Stimulated activated CD4-positive, alpha-beta T cell treated with anti-CD3 and anti-CD28 coated beads, Interleukin-4, amount 100 ng/mL, for 24 hours (primary cell): ENCODE measurements at regions not wholly inside any gene's neighbourhood (a gene's known extent, or its start where the extent isn't known, plus 50 kb on each side); places are given as distances from the start of the nearest gene placed in this dataset.

ENCODE experiments used
- DNase-seq: peaks from one replicate; pipeline ENCODE4 v3.0.0-alpha.2; 2020

DNA sequence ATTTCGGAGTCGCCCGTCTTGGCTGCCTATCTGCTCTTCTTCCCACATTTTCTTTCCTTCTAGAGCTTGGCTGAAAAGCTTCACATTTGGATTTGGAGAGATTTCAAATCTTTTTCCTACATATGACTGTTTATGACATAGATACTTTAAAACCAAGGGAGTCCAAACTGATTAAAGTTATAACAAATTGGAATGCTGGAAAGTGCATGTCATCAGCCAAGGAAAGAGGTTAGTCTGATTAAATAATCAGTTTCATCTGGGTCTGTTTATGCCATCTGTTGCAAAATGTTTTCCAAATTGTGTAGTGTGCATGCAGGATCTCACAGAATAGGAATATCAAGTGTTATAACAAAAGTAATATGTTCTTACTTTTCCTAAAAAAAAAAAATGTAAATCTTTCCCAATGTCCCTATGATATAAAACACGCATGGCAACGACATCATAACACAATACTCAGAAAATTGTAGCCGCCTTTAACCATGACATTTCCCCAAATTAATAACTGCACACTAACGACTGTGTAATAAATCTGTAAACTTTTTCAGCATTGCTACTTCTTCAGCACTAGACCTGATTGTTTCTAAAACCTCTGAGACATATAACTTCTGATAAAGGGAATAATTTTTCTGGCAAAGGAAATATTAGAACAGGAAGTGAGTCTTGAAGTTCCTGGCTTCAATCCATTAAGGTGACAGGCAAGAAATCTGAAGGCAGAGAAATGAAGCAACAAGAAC, 230.2 kb upstream of the FOXQ1 start:
- DNase-seq, result no peak

DNA sequence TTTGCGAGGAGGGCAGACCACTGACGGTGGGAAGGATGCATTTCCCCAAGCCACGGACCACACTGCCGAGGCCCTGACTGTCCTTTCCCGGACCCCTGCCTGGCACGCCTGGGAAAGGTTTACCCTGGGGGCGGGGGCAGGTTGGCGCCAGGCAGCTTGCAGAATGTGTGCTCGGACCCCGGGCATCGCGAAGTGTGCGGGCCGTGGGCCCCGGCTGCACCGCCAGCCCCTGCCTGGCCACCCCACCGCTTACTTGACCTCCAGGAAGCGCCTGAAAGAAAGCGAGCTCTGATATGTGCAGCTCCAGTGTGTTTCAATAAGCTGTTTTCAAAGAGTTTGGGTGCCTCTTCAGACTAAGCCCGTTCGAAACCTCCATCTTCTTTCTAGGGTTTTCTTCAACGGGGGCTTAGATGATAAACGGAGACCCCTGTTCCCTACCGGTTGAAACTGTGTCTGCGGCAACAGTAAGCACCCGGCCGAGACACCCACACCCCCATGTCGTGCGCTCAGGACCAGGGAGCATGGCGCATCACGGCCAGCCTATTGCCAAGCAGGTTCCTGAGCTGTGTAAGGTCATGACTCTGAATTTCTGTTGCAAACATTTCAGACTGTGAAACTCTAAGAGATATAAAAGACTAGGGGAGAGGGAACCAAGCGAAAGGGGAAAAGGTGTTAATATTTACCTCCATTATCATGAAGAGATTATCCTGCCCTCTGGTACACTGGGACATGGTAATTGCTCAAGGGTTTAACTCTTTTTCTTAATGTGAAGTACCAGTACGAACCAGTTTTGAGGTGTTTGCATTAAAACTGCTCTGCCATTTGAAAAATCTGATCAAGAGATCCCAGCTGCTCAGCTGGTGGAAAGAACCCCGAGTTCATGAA, 231.2 kb upstream of the FOXQ1 start:
- no peak for DNase-seq

DNA sequence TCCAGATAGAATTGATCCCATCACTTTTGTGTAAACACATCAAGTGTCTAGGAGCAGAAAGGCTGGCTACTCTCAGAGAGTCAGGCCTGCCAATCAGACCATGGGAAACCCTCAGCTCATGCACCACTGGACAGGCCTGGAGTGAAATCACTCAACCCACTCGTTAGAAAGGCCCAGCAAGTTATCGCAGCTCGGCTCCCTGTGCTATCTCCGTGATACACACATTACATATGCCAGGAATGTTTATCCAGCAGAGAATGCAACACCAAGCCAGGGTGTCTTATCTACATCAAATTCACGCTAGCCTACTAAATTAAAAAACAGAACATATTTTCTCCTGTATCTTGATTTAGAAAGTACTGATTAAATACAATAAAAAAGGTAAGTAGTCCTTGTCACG, 232.4 kb upstream of the FOXQ1 start:
- DNase-seq, result no peak

DNA sequence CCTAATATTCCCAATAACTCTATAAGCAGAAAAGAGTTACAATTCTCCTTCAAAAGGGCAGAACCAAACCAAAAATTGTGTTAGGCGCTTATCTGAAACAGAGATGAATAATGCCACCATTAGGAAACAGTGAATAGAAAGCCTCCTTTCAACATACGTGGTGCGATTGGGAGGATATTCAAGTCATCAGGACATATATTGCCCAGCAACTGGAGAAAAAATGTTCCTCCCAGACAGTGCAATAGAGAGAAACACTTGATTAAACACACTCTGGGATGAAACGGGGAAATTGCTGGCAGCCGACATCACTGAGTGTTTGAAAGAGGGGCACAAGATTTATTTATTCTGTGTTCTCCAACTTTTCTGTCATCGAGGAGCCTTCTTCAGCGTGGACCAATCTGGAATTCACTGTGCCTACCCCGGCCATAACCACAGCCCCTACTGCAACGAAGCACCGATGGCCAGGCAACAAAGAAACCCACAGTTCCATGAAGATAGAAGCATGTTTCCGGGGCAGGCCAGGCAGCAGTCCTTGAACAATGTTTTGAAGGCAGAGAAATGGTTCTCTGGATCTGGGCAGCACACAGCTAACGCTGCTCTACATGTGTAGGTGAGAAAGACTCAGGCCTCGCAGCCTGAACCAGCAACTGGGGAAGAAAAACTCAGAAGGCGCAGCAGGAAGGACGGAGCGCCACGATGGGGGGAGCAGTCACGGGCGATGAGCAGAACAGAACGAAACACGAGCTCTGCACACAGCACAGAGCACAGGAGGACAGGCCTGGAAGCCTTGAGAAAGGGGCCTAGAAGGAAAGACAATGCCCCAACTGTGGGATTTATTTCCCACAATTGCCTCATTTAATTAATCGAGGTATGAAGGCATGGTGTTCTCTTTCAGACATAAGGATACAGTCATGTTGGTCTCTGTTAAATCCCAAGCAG, 234.2 kb upstream of the FOXQ1 start:
- DNase-seq, result no peak

DNA sequence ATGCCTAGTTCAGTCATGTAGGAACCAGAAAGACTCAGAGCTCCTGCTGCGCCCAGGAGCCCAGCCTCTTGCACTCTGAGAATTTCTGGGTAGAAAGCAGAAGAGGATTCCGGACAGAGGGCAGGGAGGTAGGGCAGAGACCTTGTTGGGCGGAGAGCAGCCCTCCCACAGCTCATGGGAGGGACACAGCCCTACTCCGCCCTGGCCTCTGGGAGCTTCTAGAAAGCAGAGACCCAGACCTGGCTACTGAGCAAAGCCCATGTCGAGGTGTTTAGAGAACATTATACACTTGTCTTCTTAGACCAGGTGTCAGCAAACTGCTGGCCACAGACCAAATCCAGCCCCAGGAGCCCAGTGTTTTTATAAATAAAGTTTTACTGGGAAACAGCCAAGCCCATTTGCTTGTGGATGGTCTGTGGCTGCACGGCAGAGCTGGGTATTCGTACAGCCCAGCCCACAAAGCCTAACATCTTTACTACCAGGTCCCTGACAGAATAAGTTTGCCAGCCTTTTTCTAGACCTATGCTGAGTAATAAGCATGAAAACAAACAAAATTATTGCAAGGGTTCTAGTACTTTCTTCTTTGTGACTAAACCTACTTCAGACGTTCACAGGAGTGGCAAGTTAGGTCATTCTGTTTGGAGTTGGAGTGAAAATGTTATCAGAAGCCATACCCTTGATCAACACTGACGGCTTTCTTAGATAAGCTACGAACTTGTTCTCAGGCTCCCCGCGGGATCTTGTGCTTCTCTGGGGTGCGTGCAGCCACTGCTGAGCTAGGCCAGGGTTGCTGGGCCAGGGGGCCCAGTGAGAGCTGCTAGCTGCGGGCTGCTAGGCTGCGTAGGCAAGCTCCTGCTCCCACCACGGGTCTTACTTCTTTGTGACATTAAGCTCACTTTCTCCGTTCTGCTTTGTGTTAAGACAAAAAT, 235.1 kb upstream of the FOXQ1 start:
- no peak for DNase-seq

DNA sequence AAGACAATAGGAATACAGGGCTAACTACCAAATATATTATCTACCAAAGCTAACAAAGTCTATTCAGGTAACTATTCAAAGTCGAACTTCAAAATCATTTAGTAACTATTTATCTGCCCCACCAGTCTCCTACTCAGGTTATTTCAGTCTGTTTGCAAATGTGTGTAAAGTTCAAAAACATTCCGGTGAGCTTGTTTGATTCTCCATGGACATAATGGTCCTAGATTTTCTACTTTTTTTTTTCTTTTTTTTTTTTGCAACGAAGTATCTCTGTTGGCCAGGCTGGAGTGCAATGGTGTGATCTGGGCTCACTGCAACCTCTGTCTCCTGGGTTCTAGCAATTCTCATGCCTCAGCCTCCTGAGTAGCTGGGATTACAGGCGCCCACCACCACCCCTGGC, 236.0 kb upstream of the FOXQ1 start:
- DNase-seq, result no peak

DNA sequence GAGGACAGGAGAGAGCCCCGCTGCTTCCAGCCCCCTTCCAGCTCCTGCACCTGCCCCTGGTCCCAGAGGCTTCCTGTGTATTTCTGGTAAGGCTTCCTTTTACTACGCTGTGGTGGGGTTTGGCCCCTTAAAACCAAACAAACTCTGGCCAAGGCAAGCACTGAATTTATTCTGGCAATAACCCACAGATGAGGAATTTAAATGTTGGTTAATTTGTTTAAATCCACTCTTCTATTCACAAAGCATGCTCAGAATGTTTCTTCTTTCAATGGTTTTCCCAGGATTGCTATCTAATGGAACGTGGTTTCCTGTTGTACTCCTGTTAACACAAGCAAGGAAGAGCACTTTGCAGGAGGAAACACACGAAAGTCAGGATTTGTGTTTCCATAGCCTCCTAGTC, 236.5 kb upstream of the FOXQ1 start:
- DNase-seq, result no peak

DNA sequence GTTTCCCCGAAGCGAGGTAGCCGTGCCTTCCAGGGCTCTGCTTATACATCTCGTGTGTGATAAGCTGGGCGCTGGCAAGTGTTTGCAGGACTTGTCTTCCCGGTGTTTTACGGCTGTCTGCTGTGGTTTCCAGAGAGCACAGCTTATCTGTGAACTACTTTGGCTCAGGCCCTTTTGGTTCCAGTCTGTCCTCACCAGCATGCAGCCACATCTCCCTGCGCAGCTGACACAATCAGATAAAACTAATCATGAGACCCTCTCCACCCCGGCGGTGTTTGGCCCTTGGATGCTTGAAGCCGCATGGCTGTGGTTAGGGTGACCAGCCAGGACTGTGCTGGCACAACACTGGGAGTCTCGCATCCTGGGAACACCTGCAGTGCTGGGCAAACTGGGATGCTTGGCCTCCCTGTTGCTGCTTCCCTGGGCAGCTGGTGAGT, 241.8 kb upstream of the FOXQ1 start:
- no peak for DNase-seq

DNA sequence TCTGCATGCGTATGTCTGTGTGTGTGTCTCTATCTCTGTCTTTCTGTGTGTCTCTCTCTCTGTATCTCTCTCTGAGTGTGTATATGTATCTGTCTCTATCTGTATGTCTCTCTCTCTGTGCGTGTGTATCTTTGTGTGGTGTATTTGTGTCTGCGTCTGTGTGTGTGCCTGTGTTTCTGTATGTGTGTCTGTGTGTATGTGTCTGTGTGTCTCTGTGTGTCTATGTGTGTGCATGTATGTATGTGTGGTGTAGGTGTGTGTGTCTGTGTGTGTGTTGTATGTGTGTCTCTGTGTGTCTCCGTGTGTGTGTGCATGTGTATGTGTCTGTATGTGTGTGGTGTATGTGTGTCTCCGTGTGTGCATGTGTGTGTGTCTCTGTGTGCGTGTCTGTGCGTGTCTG, 243.0 kb upstream of the FOXQ1 start:
- DNase-seq, result no peak

DNA sequence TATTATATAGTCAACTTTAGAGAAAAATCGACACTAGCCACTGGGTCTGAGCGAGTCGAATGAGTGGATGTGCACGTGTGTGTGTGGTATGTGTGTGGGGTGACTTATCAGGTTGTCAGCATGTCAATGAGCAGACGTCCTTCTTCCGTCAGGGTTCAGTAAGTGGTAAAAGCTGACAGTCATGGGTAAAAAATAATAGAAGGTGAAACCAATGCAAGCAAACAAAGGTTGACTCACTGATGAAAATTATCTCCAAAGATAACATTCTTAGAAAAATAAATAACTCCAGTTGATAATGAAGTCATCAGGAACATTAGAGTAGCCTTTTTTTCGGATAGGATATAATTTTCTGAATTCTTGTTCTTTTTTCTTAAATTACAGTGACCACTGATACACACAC, 243.8 kb upstream of the FOXQ1 start:
- DNase-seq, result no peak

DNA sequence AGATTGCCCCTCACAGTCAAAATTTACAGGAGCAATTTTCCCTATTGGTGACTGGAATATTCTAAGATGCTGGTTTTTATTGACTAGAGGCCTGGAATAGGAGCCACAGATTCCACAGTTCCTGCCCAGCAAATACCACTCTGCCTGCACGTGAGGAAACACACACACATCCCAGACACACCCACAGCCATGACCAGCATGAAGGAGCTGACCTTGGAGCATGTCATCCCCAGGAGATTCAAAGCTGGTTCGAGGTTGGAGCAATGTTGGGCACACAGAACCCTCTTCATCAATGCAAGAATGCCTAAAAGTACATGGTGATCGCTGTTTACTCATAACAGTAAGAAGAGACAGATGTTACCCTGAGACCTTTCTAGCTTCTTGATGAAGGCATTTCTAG, 244.6 kb upstream of the FOXQ1 start:
- no peak for DNase-seq

DNA sequence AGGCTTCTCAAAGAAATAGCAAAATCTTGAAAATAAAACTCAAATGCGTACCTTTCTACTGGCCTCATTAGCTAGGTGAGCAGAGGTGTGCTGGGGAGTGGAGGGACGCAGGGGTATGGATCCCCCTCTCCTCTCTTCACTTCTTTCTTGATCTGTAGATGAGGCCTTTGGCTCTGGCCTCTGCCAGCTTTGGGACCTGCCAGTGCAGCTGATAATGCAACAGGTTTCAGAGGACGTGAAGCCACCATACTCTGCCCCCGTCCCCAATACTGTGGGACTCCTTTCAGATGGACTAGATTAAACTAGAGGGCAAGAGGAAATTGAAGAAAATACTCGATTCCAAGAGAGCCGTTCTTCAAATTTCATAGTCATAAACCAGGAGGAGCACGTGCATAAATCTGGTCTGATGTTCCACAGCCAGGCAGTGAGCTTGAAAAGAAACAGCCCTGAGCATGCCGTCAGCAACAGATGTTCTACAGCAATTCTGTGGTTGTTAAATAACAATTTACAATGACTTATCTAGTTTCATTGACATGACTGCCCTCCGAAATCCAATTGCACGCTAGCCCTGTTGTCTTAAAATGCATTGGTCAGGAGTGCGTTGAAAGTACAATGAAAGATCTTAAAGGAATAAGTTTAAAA, 245.3 kb upstream of the FOXQ1 start:
- no peak for DNase-seq

DNA sequence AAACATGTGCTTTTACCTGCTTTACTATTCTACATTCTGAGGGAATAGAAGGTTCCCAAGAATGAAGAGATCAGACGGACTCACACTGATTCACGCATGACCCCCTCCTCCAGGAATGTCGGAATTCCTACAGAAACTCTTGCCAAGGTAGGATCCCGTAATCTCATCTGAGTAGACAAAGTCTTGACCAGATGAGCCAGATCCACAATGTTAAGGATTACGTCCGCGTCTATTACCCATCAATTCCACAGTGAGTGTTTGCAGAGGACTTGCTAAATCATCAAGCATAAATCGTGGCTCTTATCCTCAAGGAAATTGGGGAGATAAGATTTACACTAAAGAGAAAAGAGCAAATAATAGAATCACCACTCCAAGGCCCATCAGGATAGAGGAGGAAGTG, 245.9 kb upstream of the FOXQ1 start:
- no peak for DNase-seq

DNA sequence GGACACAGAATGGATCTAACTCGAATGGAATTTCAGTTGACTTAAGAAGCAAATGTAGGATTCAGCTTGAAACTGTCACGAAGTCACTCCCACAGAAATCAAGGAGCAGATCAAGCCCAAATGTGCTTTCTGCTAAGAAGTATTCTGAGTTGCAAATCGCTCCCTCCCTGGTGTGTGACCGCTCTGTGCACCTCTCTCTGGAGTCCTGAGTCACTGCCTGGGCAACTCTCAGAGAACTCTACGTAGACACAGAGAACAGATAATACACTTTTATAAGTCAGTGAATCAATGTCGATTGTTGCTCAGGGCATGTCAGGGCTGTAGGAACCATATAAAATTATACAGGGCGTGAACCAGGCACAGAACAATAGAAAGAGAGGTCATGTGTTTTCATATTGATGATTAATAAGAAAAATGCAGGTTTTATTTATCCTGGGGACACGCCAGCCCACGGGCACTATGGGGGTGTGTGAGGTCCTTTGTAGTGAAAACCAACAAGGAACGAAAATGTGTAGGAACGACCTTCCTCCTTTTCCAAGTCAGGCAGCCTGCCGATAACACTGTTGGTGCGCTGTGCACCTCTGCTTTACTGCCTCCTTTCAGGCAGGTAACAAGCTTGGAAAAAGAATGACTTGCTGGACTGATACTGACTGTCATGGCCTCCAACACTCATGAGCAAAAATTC, 248.1 kb upstream of the FOXQ1 start:
- DNase-seq, result no peak

DNA sequence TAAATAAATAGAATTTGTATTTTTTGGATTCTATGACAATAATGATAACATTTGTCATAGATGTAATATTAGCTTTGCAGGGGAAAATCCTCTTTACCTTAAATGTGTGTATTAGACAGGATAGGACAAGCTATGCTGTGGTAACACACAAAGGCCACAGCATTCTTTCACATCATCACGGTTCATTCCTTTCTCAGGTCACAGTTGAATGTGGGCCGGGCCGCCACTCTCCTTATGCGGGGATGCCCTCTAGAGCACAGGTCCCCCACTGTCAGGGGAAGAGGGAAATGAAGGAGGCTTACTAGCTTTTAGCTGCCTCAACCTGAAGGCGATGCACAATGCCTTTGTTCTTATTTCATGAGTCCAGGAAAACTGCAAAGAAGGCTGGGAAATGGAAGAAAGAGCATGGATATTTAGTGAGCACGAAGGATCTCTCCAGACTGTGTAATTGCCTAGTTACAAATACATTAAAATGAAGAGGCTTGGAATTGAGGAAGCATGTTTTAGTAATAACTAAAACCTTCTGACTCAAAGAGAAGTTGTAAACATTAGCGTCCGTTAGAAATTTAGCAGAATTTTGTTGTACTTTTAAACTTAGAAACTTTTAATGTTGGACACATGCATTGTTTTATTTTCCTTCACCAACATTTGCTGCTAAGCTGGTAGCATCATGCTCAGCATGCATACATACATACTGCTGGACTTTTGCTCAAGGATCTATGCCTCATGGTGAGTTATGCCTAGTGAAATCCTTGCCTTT, 248.9 kb upstream of the FOXQ1 start:
- DNase-seq, result no peak

DNA sequence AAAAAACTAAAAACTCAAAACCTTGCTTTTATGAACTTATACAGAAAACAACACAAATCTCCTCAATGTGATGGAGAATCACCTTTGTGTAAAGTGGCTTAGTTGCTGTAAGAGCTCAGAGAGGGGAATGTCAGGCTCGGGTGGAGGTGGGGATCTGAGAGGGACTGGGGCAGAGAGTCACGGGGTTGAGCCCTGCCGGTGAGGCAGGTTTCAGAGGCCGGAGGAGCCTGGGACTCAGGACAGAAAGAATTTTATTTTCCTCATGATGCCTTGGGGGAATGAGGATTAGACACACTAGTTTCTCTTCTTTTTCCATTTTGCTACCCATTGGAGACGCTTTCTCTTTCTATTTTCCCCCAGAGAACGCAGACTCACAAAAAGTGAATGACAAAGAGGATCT, 252.3 kb upstream of the FOXQ1 start:
- no peak for DNase-seq

DNA sequence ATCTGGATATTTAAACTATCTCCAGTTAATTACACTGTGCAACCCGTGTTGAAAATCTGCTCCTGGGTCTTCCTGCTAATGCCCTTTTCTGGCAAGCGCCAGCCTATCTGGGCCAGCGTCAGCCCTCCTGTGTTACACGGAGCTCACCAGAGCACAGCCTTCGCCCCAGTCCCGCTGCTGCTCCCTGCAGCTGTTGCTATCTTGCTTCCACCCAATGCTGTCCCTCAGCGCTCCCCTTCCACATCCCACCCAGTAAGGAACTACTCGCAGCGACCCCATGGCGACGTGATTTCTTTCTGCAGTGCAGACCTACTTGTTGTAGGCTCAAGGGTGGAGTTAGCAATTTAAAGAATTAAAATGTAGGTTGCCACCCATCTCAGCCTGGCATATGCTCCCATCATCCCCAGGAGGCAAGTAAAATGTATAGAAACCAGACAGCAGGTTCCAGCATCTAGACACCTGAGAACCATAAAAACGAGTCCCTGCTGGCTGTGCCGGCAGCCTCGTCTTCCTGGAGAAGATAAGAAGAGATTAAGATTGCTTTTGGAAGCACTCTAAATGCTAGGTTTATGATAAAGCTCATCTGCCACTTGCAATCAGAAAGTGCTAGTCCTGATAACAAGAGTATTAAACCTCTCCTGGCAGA, 254.3 kb upstream of the FOXQ1 start:
- no peak for DNase-seq

DNA sequence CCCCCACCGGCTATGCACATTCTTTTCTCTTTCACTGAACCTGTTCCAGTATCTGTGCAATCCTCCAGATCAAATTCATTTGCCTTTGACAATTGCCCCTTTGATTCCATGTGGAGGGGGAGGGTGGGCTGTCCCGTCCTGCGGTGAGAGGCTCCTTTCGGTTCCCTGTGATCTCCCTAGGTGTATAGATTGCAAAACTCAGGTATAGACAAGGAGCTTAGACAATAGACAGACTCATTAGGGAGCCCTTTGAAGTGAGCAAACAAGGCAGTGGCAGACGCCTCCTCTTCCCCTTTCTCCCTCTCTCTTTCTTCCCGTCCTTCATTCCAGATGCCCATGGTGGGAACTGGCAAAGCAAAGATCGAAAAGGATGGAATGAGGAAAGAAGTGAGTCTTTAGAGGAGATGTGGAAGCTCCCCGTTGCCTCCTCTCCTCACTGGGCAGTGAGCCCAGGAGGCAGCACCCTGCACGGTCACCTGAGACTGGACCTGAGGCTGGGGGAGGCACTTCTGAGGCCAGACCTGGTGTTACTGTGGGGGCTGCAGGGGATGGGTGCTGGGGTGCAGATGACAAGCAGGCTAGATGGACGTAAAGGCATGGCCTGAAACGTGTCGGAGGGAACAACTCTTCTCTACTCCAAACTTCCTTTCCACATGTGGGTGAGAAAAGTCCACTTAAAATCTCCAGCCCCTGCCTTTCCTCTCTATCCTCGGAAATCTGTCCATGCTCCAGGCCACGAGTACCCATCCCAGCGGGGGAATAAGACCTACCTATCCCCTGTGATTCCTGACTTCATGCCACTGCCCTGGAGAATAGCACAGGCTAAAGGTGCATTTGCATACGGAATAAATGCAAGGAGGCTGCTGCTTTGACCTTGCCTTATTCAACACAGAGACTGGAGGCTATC, 256.6 kb upstream of the FOXQ1 start:
- DNase-seq, result no peak

DNA sequence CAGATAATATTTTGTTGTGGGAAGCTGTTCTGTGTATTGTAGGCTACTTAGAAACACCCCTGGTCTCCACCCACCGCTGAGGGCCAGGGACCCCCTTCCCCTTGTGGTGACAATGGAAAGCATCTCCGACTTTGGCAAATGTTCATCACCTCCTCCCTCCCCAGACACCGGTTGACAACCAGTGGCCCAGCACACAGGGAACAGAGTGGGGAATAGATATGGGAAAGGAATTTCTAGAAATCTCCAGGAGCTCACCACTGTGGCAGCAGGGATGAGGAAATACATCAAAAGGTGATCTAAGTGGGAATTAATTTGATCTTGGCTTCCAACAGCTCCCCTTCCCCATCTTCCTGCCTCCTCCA, 257.3 kb upstream of the FOXQ1 start:
- DNase-seq, result no peak
